Activated T-helper 17 cell treated with anti-CD3 and anti-CD28 coated beads, Interleukin-2, amount 50 U/mL, for 72 hours (primary cell): ENCODE measurements at regions not wholly inside any gene's neighbourhood (a gene's known extent, or its start where the extent isn't known, plus 50 kb on each side); places are given as distances from the start of the nearest gene placed in this dataset.

ENCODE experiments used
- ATAC-seq: fragments of 150-1000 bp; cut with Tn5 transposase; replicated peaks from 2 replicates; pipeline ENCODE4 v1.10.0; 2021; ENCODE audit warnings: mild to moderate bottlenecking, moderate library complexity
- H3K27ac Mint-ChIP-seq: one replicate; pipeline ENCODE4 v1.8.0; 2022; ENCODE audit warnings: mixed read lengths
- H3K27me3 Mint-ChIP-seq: one replicate; pipeline ENCODE4 v1.8.0; 2022; ENCODE audit warnings: mixed read lengths
- H3K36me3 Mint-ChIP-seq: one replicate; pipeline ENCODE4 v1.8.0; 2022; ENCODE audit warnings: low read depth, mild to moderate bottlenecking, mixed read lengths
- H3K4me1 Mint-ChIP-seq: one replicate; pipeline ENCODE4 v1.8.0; 2022; ENCODE audit warnings: mixed read lengths
- H3K4me3 Mint-ChIP-seq: one replicate; pipeline ENCODE4 v1.8.0; 2022; ENCODE audit warnings: mild to moderate bottlenecking, mixed read lengths
- H3K9me3 Mint-ChIP-seq: one replicate; pipeline ENCODE4 v1.8.0; 2022; ENCODE audit warnings: mixed read lengths

DNA sequence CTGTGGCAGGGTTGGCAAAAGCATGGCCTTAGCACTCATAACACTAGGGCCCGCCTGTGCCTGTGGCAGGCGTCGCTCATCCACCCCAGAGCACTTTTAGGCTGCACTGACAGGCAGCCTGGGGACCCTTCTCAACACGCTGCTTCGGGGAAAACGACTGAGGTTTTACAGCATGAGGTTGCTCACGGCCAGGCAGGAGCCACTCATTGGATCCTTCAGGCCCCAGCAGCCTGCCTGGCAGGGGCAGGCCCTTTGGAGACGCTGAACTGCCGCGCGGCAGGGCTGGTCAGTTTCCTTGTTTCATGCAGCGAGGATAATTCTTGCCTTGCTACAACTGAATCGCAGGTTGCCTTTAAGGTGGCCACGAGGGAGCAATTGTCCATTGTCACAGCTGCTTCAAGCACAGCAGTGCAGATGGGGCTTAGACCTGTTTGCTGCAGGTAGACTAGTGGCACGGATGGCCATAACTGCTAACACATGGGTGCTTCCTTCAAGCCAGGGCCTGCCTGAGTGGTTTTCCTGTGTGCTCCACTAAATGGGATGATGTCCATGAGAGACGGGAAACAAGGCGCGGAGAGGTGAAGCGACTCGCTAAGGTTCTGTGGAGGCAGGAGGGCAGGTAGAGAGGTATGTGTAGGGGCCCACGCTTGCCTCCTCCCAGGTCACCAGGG, 49.9 kb upstream of the HS6ST1 start:
- Mint-ChIP-seq H3K27ac (no peak overlapping the region), H3K4me1 (no peaks in the 10 kb centered on the region), H3K9me3 (no peaks in the 10 kb centered on the region), H3K27me3 (no peaks in the 10 kb centered on the region), H3K4me3 (no peak overlapping the region), H3K36me3 (no peaks in the 10 kb centered on the region)
- no peak for ATAC-seq

DNA sequence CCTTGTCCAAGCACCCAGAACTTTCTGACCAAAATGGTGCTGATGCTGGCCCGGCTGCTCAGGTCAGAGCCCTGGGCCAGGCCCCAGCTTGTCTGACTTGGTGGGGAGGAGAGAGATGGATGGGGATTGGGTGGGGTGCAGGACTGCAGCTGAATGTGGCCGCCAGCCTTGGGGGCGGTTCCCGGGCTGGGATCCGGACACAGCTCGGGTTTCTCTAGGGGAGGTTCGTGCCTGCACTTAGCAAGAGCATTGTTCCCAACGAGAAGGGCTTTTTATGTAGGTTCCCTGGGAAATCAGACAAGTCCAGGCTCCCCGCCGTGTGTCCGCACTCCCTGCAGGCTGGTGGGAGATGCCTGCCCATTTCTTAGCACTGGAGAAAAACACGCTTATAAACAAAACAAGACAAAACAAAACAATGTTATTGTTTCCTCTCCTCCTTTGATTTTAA, 50.5 kb upstream of the HS6ST1 start:
- H3K36me3 Mint-ChIP-seq: no peaks in the 10 kb centered on the region
- H3K4me3 Mint-ChIP-seq: no peak overlapping the region
- no peak overlapping the region for H3K27ac Mint-ChIP-seq
- ATAC-seq: no peak
- H3K27me3 Mint-ChIP-seq: no peaks in the 10 kb centered on the region
- H3K9me3 Mint-ChIP-seq: no peaks in the 10 kb centered on the region
- no peaks in the 10 kb centered on the region for H3K4me1 Mint-ChIP-seq

DNA sequence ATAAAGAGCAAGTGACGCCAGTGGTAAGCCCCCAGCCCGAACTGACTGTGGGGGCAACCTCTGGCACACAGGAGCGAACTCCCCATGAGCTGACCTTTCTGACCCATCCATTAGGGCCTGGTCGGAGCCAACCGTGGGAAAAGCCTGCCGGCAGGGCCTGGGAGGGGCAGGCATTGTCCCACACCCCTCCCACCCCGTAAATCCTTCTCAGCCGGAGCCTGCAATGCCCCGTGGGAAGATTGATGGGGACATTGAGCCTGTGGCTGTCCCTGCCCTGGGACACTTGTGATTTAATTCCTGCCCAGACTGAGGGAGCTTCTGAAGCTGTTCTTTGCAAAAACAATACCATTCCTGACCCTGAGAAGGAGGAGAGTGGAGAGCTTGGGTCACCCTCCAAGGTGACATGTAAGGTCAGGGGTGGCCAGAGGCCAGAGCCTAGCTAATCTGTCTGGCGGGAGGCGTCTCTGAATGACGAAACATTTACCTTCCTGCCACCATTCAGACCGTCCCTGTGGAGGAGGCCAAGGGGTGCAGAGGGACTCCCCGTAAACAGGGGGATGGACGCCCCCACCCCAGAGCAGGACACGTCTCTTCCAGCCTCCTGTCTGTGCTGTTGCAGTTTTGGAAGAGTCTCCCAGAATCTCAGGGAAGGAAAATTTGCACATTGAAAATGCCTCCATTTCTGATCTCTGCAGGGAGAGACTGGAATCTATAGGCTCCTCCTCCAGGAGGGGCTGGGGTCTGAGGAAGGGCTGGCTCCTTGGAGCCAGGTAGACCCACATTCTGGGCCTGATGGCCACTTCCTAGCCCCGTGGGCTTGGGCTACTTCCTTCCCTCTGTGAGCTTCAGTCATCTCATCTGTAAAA, 51.2 kb upstream of the HS6ST1 start:
- no peak overlapping the region for H3K27ac Mint-ChIP-seq
- no peak for ATAC-seq
- H3K27me3 Mint-ChIP-seq: no peaks in the 10 kb centered on the region
- no peaks in the 10 kb centered on the region for H3K4me1 Mint-ChIP-seq
- H3K4me3 Mint-ChIP-seq: no peak overlapping the region
- no peaks in the 10 kb centered on the region for H3K36me3 Mint-ChIP-seq
- no peaks in the 10 kb centered on the region for H3K9me3 Mint-ChIP-seq

DNA sequence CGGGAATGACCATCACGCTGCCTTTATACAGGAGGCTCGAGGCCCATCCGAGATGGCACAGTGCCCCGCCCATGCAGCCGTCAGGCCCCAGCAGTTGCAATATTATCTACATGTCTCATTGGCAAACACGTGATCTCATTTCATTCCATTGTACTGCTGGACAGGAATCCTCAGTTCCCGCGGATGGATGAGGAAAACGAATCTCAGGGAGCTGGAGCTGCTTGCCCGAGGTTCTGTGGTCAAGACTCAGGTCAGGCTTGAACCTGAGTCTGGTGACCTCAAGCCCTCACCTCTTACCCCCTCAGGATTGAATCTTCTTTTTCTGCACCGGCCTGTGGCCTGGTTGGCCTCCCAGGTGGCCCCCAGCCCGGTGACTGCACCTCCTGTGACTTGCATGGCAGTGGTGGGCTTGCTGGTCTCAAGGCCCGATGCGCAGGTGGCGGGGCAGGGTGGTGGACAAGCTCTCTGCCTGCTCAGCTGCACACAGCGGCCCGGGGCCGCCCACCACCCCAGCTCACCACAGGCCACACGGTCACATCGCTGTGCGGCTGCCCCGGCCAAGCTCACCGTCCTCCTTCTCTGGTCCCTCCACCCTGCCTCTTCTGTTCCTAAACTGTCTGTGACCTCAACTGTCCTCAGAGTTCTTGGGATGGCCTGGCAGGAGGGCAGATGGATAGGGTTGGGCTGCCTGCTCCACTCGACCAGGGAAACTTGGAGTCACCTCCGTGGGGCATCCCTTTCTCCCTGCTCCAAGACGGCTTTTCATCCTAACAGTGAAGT, 52.0 kb upstream of the HS6ST1 start:
- Mint-ChIP-seq H3K4me3 (no peak overlapping the region), H3K36me3 (no peaks in the 10 kb centered on the region), H3K27ac (no peak overlapping the region), H3K4me1 (no peaks in the 10 kb centered on the region), H3K27me3 (no peaks in the 10 kb centered on the region), H3K9me3 (no peaks in the 10 kb centered on the region)
- no peak for ATAC-seq

DNA sequence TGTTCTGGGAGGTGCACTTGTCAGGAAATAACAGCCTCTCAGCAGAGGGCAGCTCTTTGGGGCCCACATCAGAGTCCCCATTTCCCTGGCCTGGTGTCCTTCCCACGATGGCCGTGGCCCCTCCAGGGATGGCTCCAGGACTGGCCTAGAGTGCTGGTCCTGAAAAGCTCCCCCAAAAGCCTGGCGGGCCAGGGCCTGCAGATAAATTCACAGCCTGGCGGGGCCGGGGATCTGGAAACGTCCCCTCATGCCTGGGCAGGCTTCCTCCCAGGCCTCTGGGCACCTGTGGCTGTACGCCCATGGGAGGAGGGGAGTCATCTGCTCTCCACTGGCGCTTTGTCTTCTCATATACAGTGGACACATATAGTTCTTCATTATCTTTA, 52.6 kb upstream of the HS6ST1 start:
- H3K27me3 Mint-ChIP-seq: no peaks in the 10 kb centered on the region

DNA sequence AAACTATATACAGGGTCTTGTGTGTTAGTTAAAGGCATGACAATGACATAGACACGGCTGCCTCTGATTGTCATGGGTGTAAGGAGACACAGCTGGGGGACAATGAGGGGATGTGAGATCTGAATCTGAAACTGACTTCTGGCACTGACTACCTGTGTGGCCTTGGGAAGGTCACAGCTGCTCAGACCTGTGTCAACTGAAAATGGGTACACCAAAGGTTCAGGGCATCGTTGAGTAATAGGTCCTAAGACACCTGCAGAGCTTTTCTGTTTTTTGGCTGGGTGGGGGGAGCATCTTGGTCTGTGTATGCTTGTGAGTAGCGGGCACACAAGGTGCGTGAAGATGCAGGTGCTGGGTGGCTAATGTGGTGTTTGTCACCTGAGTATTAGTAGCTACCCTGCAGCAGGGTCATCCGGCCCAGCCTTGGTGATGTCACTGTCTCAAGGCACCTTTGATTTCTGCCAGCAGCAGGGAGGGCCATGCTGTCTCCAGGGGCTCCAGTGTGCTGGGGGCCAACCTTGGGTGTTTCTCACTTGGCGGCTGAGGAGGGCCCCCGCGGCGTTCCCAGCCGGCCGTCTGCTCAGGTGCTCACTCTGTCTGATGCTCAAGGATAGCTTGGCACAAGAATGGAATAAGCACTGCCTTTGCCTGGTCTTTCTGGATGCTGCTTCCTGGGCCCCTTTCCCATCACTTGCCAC, 53.1 kb upstream of the HS6ST1 start:
- H3K4me1 Mint-ChIP-seq: no peaks in the 10 kb centered on the region
- H3K4me3 Mint-ChIP-seq: no peak overlapping the region
- ATAC-seq: no peak
- no peak overlapping the region for H3K27ac Mint-ChIP-seq
- H3K27me3 Mint-ChIP-seq: no peaks in the 10 kb centered on the region
- no peaks in the 10 kb centered on the region for H3K9me3 Mint-ChIP-seq
- H3K36me3 Mint-ChIP-seq: no peaks in the 10 kb centered on the region

More for the DNA sequence above, 52.6 kb upstream of the HS6ST1 start:
- no peaks in the 10 kb centered on the region for H3K36me3 Mint-ChIP-seq
- H3K27ac Mint-ChIP-seq: no peak overlapping the region
- ATAC-seq: no peak
- H3K9me3 Mint-ChIP-seq: no peaks in the 10 kb centered on the region
- H3K4me3 Mint-ChIP-seq: no peak overlapping the region
- no peaks in the 10 kb centered on the region for H3K4me1 Mint-ChIP-seq

DNA sequence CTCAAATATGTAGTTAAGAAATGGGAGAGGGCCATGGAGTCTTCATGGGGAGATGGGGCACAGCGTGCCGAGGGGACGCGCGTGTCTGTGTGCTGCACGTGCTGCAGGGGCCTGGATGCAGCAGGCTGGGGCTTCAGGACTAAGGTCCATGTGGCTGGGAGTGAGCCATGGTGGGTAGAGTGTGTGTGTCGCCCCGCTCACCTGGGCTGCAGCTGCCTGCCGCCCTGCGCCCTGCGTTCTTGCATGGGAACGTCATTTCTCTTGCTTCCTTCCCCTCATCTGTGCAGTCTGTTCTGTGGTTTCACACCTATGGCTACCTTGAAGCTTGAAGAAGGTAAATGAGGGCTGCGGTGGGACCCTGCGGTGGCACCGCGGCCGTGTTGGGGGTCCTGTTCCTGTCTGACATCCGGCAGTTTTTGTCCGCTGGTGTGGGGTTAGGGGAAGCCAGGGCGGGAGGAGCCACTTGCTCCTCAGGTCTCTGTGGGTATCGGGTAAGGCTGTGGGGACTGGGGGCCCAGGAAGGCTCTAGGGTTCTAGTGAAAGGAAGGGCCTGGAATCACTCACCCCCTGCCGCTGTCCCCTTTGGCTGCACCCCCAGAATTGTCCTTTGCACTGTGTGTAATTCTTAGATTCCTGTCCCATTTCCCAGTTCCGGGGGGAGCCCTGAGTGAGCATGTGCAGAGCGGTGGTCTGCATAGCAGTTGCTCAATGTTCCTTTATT, 54.1 kb upstream of the HS6ST1 start:
- Mint-ChIP-seq H3K36me3 (no peaks in the 10 kb centered on the region), H3K9me3 (no peaks in the 10 kb centered on the region), H3K4me1 (no peaks in the 10 kb centered on the region), H3K27me3 (no peaks in the 10 kb centered on the region), H3K4me3 (no peak overlapping the region), H3K27ac (no peak overlapping the region)
- no peak for ATAC-seq

DNA sequence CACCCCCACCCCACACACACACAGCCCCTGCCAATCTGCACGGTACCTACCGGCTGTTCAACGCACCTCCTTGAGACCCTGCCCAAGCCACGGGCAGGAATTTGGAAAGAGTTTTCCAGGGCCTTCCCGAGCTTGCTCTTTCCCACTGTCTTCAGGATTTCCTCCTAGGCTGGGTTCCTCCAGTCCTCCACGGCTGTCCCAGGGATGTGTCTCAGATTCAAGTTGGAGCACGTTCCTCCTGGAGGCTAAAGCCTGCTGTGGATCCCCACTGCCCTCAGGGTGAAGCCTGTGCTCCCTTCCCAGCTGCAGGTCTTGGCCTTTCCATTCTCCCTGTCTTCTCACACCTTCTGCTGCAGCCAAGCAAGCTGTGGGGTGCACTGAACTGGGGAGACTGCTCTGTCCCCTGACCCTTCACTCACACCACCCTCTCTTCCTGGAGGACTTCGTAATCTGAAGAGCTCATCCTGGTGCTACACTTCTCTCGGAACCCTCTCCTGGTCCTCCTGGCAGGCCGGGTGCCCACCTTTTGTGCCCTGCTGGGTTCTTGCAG, 54.9 kb upstream of the HS6ST1 start:
- H3K4me3 Mint-ChIP-seq: no peak overlapping the region
- H3K4me1 Mint-ChIP-seq: no peaks in the 10 kb centered on the region
- no peaks in the 10 kb centered on the region for H3K27me3 Mint-ChIP-seq
- no peak for ATAC-seq
- no peak overlapping the region for H3K27ac Mint-ChIP-seq
- H3K9me3 Mint-ChIP-seq: no peaks in the 10 kb centered on the region
- no peaks in the 10 kb centered on the region for H3K36me3 Mint-ChIP-seq

DNA sequence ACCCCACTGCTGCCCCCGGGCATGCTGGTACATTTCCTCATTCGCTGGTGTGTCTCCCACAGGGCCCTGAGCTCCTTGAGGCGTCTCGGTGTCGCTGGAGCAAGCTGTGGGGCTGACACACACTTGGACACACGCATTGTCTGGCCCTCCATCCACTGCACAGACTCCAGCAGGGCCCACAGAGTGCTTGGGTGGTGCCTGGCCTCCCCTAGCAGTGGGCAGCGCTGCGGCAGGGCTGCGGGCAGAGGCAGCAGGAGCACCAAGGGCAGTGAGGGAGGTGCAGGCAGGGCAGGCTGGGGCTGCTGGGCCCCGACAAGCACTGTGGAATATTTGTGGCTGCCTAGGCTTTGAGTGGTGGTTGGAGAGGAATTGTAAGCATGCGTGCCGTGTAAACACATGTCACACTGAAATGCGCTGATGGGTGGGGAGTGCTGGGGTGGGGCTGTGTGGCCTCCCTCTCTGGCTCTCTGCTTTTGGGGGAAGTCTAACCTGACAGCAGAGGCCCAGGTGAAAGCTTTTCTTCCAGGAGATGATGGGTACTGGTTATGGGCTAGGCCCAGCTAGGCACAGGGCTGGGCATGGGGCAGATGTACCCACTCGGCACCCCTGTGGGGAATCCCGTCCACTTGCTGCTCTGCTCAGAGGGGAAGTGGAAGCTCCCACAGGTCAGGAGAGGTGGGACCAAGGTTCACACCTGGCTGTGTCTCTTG, 55.5 kb upstream of the HS6ST1 start:
- Mint-ChIP-seq H3K27ac (no peak overlapping the region), H3K4me1 (no peaks in the 10 kb centered on the region), H3K9me3 (no peaks in the 10 kb centered on the region), H3K4me3 (no peak overlapping the region), H3K36me3 (no peaks in the 10 kb centered on the region), H3K27me3 (no peaks in the 10 kb centered on the region)
- no peak for ATAC-seq

DNA sequence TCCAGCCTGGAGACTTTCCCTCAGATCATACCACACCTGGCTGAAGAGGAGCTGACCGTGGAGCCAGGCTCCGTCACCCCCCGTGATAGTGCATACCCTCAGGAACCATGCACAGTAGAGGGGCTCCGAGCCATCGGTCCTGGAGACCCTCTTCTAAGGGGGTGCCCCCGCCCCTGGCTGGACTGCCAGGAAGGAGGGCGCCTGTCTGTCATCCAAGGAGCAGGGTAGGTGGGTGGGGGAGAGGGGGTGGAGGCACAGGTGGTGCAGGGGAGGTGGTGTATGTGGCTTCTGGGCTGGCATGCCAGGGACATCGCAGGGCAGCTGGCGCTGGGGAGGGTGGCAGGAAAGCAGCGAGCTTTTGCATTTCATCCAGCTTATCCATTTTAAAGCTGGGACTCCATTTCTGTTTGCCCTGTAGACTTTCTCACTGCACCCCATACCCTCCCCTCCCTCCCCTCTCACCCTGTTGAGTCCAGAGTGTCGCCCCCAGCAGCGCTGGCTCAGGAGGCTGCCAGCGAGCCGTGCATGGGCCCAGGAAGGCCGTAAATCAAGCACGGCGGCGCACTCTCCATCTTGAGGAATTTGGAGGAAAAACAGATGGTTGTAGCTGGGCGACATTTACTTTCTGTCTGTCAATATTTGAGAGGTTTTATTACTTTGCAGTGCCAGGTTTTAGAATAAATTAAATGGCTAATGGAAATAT, 56.2 kb upstream of the HS6ST1 start:
- Mint-ChIP-seq H3K27me3 (no peaks in the 10 kb centered on the region), H3K4me3 (no peak overlapping the region), H3K27ac (no peak overlapping the region), H3K9me3 (no peaks in the 10 kb centered on the region), H3K4me1 (no peaks in the 10 kb centered on the region), H3K36me3 (no peaks in the 10 kb centered on the region)
- no peak for ATAC-seq

DNA sequence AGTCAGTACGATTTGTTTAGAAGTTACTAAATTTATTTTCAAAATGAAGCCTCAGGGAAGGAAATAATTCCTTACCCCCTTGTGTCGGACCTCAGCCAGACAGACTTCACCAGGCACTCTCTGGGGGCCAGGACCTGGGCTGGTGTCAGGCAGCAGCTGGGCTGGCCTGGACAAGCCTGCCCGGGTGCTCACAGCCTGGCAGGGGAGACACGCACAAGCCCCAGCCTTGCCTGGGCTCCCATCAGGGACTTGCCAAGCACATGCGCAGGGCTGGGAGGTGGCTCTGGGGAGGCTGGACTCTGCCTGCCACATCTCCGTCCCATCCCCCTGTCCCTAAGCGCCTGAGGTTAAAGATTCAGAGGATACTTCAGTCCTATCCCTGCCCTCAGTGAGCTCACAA, 56.8 kb upstream of the HS6ST1 start:
- no peak for ATAC-seq
- Mint-ChIP-seq H3K9me3 (no peaks in the 10 kb centered on the region), H3K27me3 (no peaks in the 10 kb centered on the region), H3K27ac (no peak overlapping the region), H3K36me3 (no peaks in the 10 kb centered on the region), H3K4me1 (no peaks in the 10 kb centered on the region), H3K4me3 (no peak overlapping the region)

DNA sequence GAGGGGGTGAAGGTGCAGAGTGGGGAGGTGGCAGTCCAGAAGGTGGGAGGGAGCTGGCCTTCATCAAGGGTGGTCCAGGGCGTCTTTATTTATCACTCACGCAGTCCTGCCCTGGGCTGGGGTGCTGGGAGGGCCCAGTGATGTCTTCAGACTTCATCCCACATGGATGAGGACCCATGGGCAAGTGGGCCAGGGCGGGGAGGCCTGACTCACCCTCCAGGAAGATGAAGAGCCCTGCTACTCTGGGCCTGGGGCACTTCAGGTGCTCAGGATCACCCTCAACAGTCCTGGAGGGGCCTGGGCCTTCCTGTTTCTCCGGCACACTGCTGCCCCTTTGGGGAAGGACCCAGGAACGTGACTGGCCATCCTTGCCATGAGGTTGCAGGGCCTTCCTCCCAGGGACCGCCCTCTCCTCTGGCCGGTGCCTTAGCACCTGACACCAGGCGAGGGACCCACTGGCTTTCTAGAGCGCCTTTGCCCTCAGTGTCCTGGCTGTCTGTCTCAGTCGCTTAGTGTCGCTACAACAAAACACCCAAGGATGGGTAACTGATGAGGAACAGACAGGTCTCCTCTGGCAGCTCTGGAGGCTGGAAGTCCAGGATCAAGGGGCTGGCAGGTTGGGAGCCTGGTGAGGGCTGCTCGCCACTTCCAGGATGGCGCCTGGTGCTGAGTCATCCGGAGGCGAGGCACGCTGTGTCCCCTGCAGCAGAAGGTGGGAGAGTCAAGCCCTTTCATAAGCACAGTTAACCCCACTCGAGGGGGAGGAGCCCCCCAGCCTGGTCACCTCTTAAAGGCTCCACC, 57.8 kb upstream of the HS6ST1 start:
- Mint-ChIP-seq H3K36me3 (no peaks in the 10 kb centered on the region), H3K4me3 (no peak overlapping the region), H3K9me3 (no peaks in the 10 kb centered on the region), H3K27ac (no peak overlapping the region), H3K4me1 (no peaks in the 10 kb centered on the region), H3K27me3 (no peaks in the 10 kb centered on the region)
- no peak for ATAC-seq
